ENCODE measurements at regions not wholly inside any gene's neighbourhood (a gene's known extent, or its start where the extent isn't known, plus 50 kb on each side); places are given as distances from the start of the nearest gene placed in this dataset.

- no peak for DNase-seq (ENCODE audit: low spot score)
- intact Hi-C loops (cut with micrococcal nuclease), result no loop called here
- Mint-ChIP-seq H3K27me3 (ENCODE audit: low read depth) (no peaks in the 10 kb centered on the region), H3K36me3 (ENCODE audit: low read depth) (no peaks in the 10 kb centered on the region), H3K4me1 (ENCODE audit: low read depth) (no peaks in the 10 kb centered on the region), H3K4me3 (ENCODE audit: low read depth) (no peak overlapping the region), H3K9me3 (no peaks in the 10 kb centered on the region), H3K27ac (no peak overlapping the region)
These were observed 498.7 kb upstream of the MKI67 start for GRCh38 chr10:128624656-128625530.

- no peaks in the 10 kb centered on the region for H3K9me3 Mint-ChIP-seq
- H3K36me3 Mint-ChIP-seq (ENCODE audit: low read depth), result no peaks in the 10 kb centered on the region
- H3K27ac Mint-ChIP-seq, result no peak overlapping the region
- no peaks in the 10 kb centered on the region for H3K27me3 Mint-ChIP-seq (ENCODE audit: low read depth)
- H3K4me1 Mint-ChIP-seq (ENCODE audit: low read depth), result no peaks in the 10 kb centered on the region
- intact Hi-C loops (cut with micrococcal nuclease), result no loop called here
- DNase-seq (ENCODE audit: low spot score), result no peak
- no peak overlapping the region for H3K4me3 Mint-ChIP-seq (ENCODE audit: low read depth)
These were observed 499.7 kb upstream of the MKI67 start for GRCh38 chr10:128625926-128626325.

GRCh38 chr10:128626397-128627000 lies 500.3 kb upstream of the MKI67 start:
- intact Hi-C loops (cut with micrococcal nuclease), result no loop called here
- DNase-seq (ENCODE audit: low spot score), result no peak
- Mint-ChIP-seq H3K36me3 (ENCODE audit: low read depth) (no peaks in the 10 kb centered on the region), H3K4me1 (ENCODE audit: low read depth) (no peaks in the 10 kb centered on the region), H3K9me3 (no peaks in the 10 kb centered on the region), H3K27ac (no peak overlapping the region), H3K4me3 (ENCODE audit: low read depth) (no peak overlapping the region), H3K27me3 (ENCODE audit: low read depth) (no peaks in the 10 kb centered on the region)

GRCh38 chr10:128627811-128628210 lies 501.6 kb upstream of the MKI67 start:
- no peaks in the 10 kb centered on the region for H3K36me3 Mint-ChIP-seq (ENCODE audit: low read depth)
- no peak overlapping the region for H3K4me3 Mint-ChIP-seq (ENCODE audit: low read depth)
- no peaks in the 10 kb centered on the region for H3K4me1 Mint-ChIP-seq (ENCODE audit: low read depth)
- H3K27ac Mint-ChIP-seq, result no peak overlapping the region
- H3K9me3 Mint-ChIP-seq, result no peaks in the 10 kb centered on the region
- DNase-seq (ENCODE audit: low spot score), result no peak
- intact Hi-C loops (cut with micrococcal nuclease), result no loop called here
- H3K27me3 Mint-ChIP-seq (ENCODE audit: low read depth), result no peaks in the 10 kb centered on the region

- DNase-seq (ENCODE audit: low spot score), result no peak
- Mint-ChIP-seq H3K4me3 (ENCODE audit: low read depth) (no peak overlapping the region), H3K27ac (no peak overlapping the region), H3K4me1 (ENCODE audit: low read depth) (no peaks in the 10 kb centered on the region), H3K36me3 (ENCODE audit: low read depth) (no peaks in the 10 kb centered on the region), H3K9me3 (no peaks in the 10 kb centered on the region), H3K27me3 (ENCODE audit: low read depth) (no peaks in the 10 kb centered on the region)
- intact Hi-C loops (cut with micrococcal nuclease), result no loop called here
These were observed 502.0 kb upstream of the MKI67 start for GRCh38 chr10:128628252-128628651.

GRCh38 chr10:128629111-128630096 lies 503.2 kb upstream of the MKI67 start:
- no peak overlapping the region for H3K27ac Mint-ChIP-seq
- H3K36me3 Mint-ChIP-seq (ENCODE audit: low read depth), result no peaks in the 10 kb centered on the region
- no peak for DNase-seq (ENCODE audit: low spot score)
- intact Hi-C loops (cut with micrococcal nuclease), result no loop called here
- H3K4me1 Mint-ChIP-seq (ENCODE audit: low read depth), result no peaks in the 10 kb centered on the region
- H3K27me3 Mint-ChIP-seq (ENCODE audit: low read depth), result no peaks in the 10 kb centered on the region
- H3K4me3 Mint-ChIP-seq (ENCODE audit: low read depth), result no peak overlapping the region
- H3K9me3 Mint-ChIP-seq, result no peaks in the 10 kb centered on the region

GRCh38 chr10:128630787-128631252 lies 504.6 kb upstream of the MKI67 start:
- intact Hi-C loops (cut with micrococcal nuclease), result no loop called here
- no peaks in the 10 kb centered on the region for H3K9me3 Mint-ChIP-seq

GRCh38 chr10:128631801-128632241 lies 505.6 kb upstream of the MKI67 start:
- H3K4me3 Mint-ChIP-seq (ENCODE audit: low read depth), result no peak overlapping the region
- no peaks in the 10 kb centered on the region for H3K9me3 Mint-ChIP-seq
- no peak overlapping the region for H3K27ac Mint-ChIP-seq
- intact Hi-C loops (cut with micrococcal nuclease), result no loop called here
- no peaks in the 10 kb centered on the region for H3K36me3 Mint-ChIP-seq (ENCODE audit: low read depth)
- DNase-seq (ENCODE audit: low spot score), result no peak
- peaks cover 3% of the 10 kb centered on the region for H3K4me1 Mint-ChIP-seq (ENCODE audit: low read depth)
- H3K27me3 Mint-ChIP-seq (ENCODE audit: low read depth), result no peaks in the 10 kb centered on the region

More at GRCh38 chr10:128630787-128631252, 504.6 kb upstream of the MKI67 start:
- DNase-seq (ENCODE audit: low spot score), result no peak
- H3K27ac Mint-ChIP-seq, result no peak overlapping the region
- no peaks in the 10 kb centered on the region for H3K36me3 Mint-ChIP-seq (ENCODE audit: low read depth)
- no peak overlapping the region for H3K4me3 Mint-ChIP-seq (ENCODE audit: low read depth)
- no peaks in the 10 kb centered on the region for H3K27me3 Mint-ChIP-seq (ENCODE audit: low read depth)
- H3K4me1 Mint-ChIP-seq (ENCODE audit: low read depth), result no peaks in the 10 kb centered on the region

- H3K4me3 Mint-ChIP-seq (ENCODE audit: low read depth), result no peak overlapping the region
- DNase-seq (ENCODE audit: low spot score), result no peak
- H3K27me3 Mint-ChIP-seq (ENCODE audit: low read depth), result no peaks in the 10 kb centered on the region
- H3K36me3 Mint-ChIP-seq (ENCODE audit: low read depth), result no peaks in the 10 kb centered on the region
- no peaks in the 10 kb centered on the region for H3K9me3 Mint-ChIP-seq
- no peak overlapping the region for H3K27ac Mint-ChIP-seq
- intact Hi-C loops (cut with micrococcal nuclease), result no loop called here
- H3K4me1 Mint-ChIP-seq (ENCODE audit: low read depth), result peaks cover 6% of the 10 kb centered on the region
These were observed 506.5 kb upstream of the MKI67 start for GRCh38 chr10:128632694-128633093.

GRCh38 chr10:128633864-128634540 lies 507.8 kb upstream of the MKI67 start:
- intact Hi-C loops (cut with micrococcal nuclease), result no loop called here
- Mint-ChIP-seq H3K27ac (no peak overlapping the region), H3K9me3 (no peaks in the 10 kb centered on the region), H3K4me1 (ENCODE audit: low read depth) (peaks cover 6% of the 10 kb centered on the region), H3K27me3 (ENCODE audit: low read depth) (no peaks in the 10 kb centered on the region), H3K36me3 (ENCODE audit: low read depth) (no peaks in the 10 kb centered on the region), H3K4me3 (ENCODE audit: low read depth) (no peak overlapping the region)
- no peak for DNase-seq (ENCODE audit: low spot score)

GRCh38 chr10:128642023-128642422 lies 515.8 kb upstream of the MKI67 start:
- peaks cover 1% of the 10 kb centered on the region for H3K4me1 Mint-ChIP-seq (ENCODE audit: low read depth)
- no peak overlapping the region for H3K27ac Mint-ChIP-seq
- no peaks in the 10 kb centered on the region for H3K9me3 Mint-ChIP-seq
- H3K36me3 Mint-ChIP-seq (ENCODE audit: low read depth), result no peaks in the 10 kb centered on the region
- intact Hi-C loops (cut with micrococcal nuclease), result no loop called here
- H3K4me3 Mint-ChIP-seq (ENCODE audit: low read depth), result no peak overlapping the region
- H3K27me3 Mint-ChIP-seq (ENCODE audit: low read depth), result no peaks in the 10 kb centered on the region
- no peak for DNase-seq (ENCODE audit: low spot score)

GRCh38 chr10:128642502-128642901 lies 516.3 kb upstream of the MKI67 start:
- Mint-ChIP-seq H3K36me3 (ENCODE audit: low read depth) (no peaks in the 10 kb centered on the region), H3K4me1 (ENCODE audit: low read depth) (no peaks in the 10 kb centered on the region), H3K4me3 (ENCODE audit: low read depth) (no peak overlapping the region), H3K27me3 (ENCODE audit: low read depth) (no peaks in the 10 kb centered on the region), H3K27ac (no peak overlapping the region), H3K9me3 (no peaks in the 10 kb centered on the region)
- intact Hi-C loops (cut with micrococcal nuclease), result no loop called here
- no peak for DNase-seq (ENCODE audit: low spot score)

Measured in activated T-helper 2 cell treated with anti-CD3 and anti-CD28 coated beads, Interferon-gamma antibody, Interleukin-2, Interleukin-4, amounts not matched to agents 10 μg/mL and 5 μg/mL and 100 μg/mL, durations not matched to agents 14 hours and 24 hours and 36 hours (primary cell).